ENCODE measurements at regions not wholly inside any gene's neighbourhood (a gene's known extent, or its start where the extent isn't known, plus 50 kb on each side); places are given as distances from the start of the nearest gene placed in this dataset.

GRCh38 chr15:69885173-69885955 lies 212.4 kb downstream of the TLE3 start:
- no peaks in the 10 kb centered on the region for H4K20me1 ChIP-seq (ENCODE audit: insufficient read depth, low read length)
- H3K27ac ChIP-seq (ENCODE audit: low read length), result no peak overlapping the region
- peaks cover 12% of the 10 kb centered on the region for H3F3A ChIP-seq (ENCODE audit: insufficient read depth, low read length)
- H3K36me3 ChIP-seq (replicated peaks; ENCODE audit: insufficient read depth, low read length), result no peaks in the 10 kb centered on the region
- no peaks in the 10 kb centered on the region for H3K27me3 ChIP-seq (replicated peaks; ENCODE audit: insufficient read depth, low read length)
- H3K9me2 ChIP-seq (replicated peaks; ENCODE audit: insufficient read depth, low read length), result no peaks in the 10 kb centered on the region
- TF ChIP-seq EZH2 (optimal IDR thresholded peaks at IDR 0.05; ENCODE audit: low read depth, low read length), result no peak
- no peak for TF ChIP-seq CTCF (IDR thresholded peaks at IDR 0.05; ENCODE audit: low read length)
- TF ChIP-seq EZH2phosphoT487 (IDR thresholded peaks at IDR 0.05; ENCODE audit: low read length), result no peak
- no peak overlapping the region for H2AFZ ChIP-seq (ENCODE audit: low read length)
- H3K4me2 ChIP-seq (ENCODE audit: low read depth, low read length), result no peak overlapping the region
- H3K9me3 ChIP-seq (replicated peaks; ENCODE audit: insufficient read depth, low read length), result no peaks in the 10 kb centered on the region
- no peak for DNase-seq
- peaks cover 21% of the 10 kb centered on the region for H3K4me1 ChIP-seq (ENCODE audit: low read length)
- H3K79me2 ChIP-seq (ENCODE audit: low read length), result no peaks in the 10 kb centered on the region
- H3K4me3 ChIP-seq (ENCODE audit: low read length), result no peak overlapping the region
- H3K9ac ChIP-seq (ENCODE audit: low read length), result no peak overlapping the region

GRCh38 chr15:69887009-69887408 lies 210.7 kb downstream of the TLE3 start:
- Histone ChIP-seq H3K9me2 (replicated peaks; ENCODE audit: insufficient read depth, low read length) (no peaks in the 10 kb centered on the region), H3K27ac (ENCODE audit: low read length) (no peak overlapping the region), H3K4me2 (ENCODE audit: low read depth, low read length) (no peak overlapping the region), H3K9ac (ENCODE audit: low read length) (no peak overlapping the region), H3K4me1 (ENCODE audit: low read length) (peaks cover 5% of the 10 kb centered on the region; the same call in 1 of the 2 replicates), H2AFZ (ENCODE audit: low read length) (no peak overlapping the region), H4K20me1 (ENCODE audit: insufficient read depth, low read length) (no peaks in the 10 kb centered on the region), H3K27me3 (replicated peaks; ENCODE audit: insufficient read depth, low read length) (no peaks in the 10 kb centered on the region), H3F3A (ENCODE audit: insufficient read depth, low read length) (no peaks in the 10 kb centered on the region), H3K79me2 (ENCODE audit: low read length) (no peaks in the 10 kb centered on the region), H3K4me3 (ENCODE audit: low read length) (no peak overlapping the region), H3K36me3 (replicated peaks; ENCODE audit: insufficient read depth, low read length) (no peaks in the 10 kb centered on the region), H3K9me3 (replicated peaks; ENCODE audit: insufficient read depth, low read length) (no peaks in the 10 kb centered on the region)
- DNase-seq, result no peak
- TF ChIP-seq EZH2 (optimal IDR thresholded peaks at IDR 0.05; ENCODE audit: low read depth, low read length) (no peak), EZH2phosphoT487 (IDR thresholded peaks at IDR 0.05; ENCODE audit: low read length) (no peak), CTCF (IDR thresholded peaks at IDR 0.05; ENCODE audit: low read length) (no peak)

GRCh38 chr15:69887553-69887952 lies 210.2 kb downstream of the TLE3 start:
- Histone ChIP-seq H3K9ac (ENCODE audit: low read length) (no peak overlapping the region), H3K27me3 (replicated peaks; ENCODE audit: insufficient read depth, low read length) (no peaks in the 10 kb centered on the region)

More at GRCh38 chr15:69887553-69887952, 210.2 kb downstream of the TLE3 start:
- Histone ChIP-seq H3K9me2 (replicated peaks; ENCODE audit: insufficient read depth, low read length) (no peaks in the 10 kb centered on the region), H3K4me2 (ENCODE audit: low read depth, low read length) (no peak overlapping the region), H3K27ac (ENCODE audit: low read length) (no peak overlapping the region), H3K79me2 (ENCODE audit: low read length) (no peaks in the 10 kb centered on the region), H4K20me1 (ENCODE audit: insufficient read depth, low read length) (no peaks in the 10 kb centered on the region), H2AFZ (ENCODE audit: low read length) (no peak overlapping the region), H3K4me1 (ENCODE audit: low read length) (no peaks in the 10 kb centered on the region), H3K36me3 (replicated peaks; ENCODE audit: insufficient read depth, low read length) (no peaks in the 10 kb centered on the region), H3F3A (ENCODE audit: insufficient read depth, low read length) (no peaks in the 10 kb centered on the region), H3K4me3 (ENCODE audit: low read length) (no peak overlapping the region), H3K9me3 (replicated peaks; ENCODE audit: insufficient read depth, low read length) (no peaks in the 10 kb centered on the region)
- TF ChIP-seq EZH2 (optimal IDR thresholded peaks at IDR 0.05; ENCODE audit: low read depth, low read length), result no peak
- TF ChIP-seq EZH2phosphoT487 (IDR thresholded peaks at IDR 0.05; ENCODE audit: low read length), result no peak
- no peak for TF ChIP-seq CTCF (IDR thresholded peaks at IDR 0.05; ENCODE audit: low read length)
- DNase-seq, result no peak

All from MM.1S (cell line).